ENCODE measurements at regions not wholly inside any gene's neighbourhood (a gene's known extent, or its start where the extent isn't known, plus 50 kb on each side); places are given as distances from the start of the nearest gene placed in this dataset.

DNA sequence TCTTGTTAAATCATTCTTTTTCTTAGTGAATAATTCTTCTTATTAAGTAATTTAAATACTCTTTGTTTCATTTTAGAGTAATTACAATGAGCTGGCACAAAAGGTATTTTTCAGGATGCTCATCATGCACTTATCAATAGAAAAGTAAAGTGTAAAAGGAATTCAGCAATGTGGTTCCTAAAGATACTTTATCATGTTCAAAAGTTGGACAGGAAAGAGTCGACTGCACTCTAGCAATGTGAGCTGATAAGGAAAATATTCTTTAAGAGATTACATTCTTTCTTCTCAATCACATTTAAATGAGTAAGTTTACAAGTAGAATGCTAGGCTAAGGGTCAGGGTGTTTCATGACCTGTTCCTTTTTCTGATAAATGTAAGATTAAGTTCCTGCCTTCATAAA, 609.5 kb upstream of the FAM241A start:
- dilution Hi-C loops (cut with HindIII; ENCODE audit: low sequenced_read_pairs, unreplicated experiment) (no loop called here), in situ Hi-C loops (cut with MboI; ENCODE audit: low sequenced_read_pairs) (no loop called here), intact Hi-C loops (cut with micrococcal nuclease) (no loop called here)
- no CpG with 5 or more reads among the region's 1 CpG for WGBS, 2 experiments (ENCODE audit: extremely low coverage in 2 of 2, insufficient read length in 1 of 2)
- H4K5ac ChIP-seq (ENCODE audit: low read depth, low read length) = no peak overlapping the region
- no peak overlapping the region for H3K4me2 ChIP-seq (ENCODE audit: low read depth, low read length)
- H4K20me1 ChIP-seq (ENCODE audit: insufficient read depth, low read length) = no peaks in the 10 kb centered on the region
- no peak overlapping the region for H2BK120ac ChIP-seq (ENCODE audit: low read depth, low read length)
- H3K27ac ChIP-seq (ENCODE audit: insufficient read depth, low read length) = no peak overlapping the region
- no peak overlapping the region for H3K4ac ChIP-seq (ENCODE audit: low read depth, low read length)
- no TSS peak for BruUV-seq (replicated peaks)
- H4K8ac ChIP-seq (ENCODE audit: low read depth in 2 of 2, low read length in 2 of 2) = no peak overlapping the region
- no peak overlapping the region for H2BK20ac ChIP-seq (ENCODE audit: low read depth, low read length)
- H2AK5ac ChIP-seq (ENCODE audit: low read depth, low read length) = no peak overlapping the region
- H2AFZ ChIP-seq (replicated peaks; ENCODE audit: low read length, poor library complexity) = no peak overlapping the region
- H3K4me1 ChIP-seq (ENCODE audit: control insufficient read depth, insufficient read depth, low read length) = peaks cover 5% of the 10 kb centered on the region
- TF ChIP-seq CEBPB (IDR thresholded peaks at IDR 0.05; ENCODE audit: low read depth, low read length) (no peak), MXI1 (IDR thresholded peaks at IDR 0.05; ENCODE audit: borderline replicate concordance, low read depth, low read length) (no peak), NFE2L2 (IDR thresholded peaks at IDR 0.05; ENCODE audit: low read depth, low read length) (no peak), BHLHE40 (IDR thresholded peaks at IDR 0.05; ENCODE audit: low read depth, low read length) (no peak), MAFK (IDR thresholded peaks at IDR 0.05; ENCODE audit: low read depth, low read length) (no peak), FOS (IDR thresholded peaks at IDR 0.05; ENCODE audit: low read depth, low read length) (no peak), RCOR1 (IDR thresholded peaks at IDR 0.05; ENCODE audit: insufficient replicate concordance, low read length) (no peak), CTCF (conservative IDR thresholded peaks at IDR 0.05; ENCODE audit: low read depth, low read length) (no peak), MAZ (IDR thresholded peaks at IDR 0.05; ENCODE audit: borderline replicate concordance, low read depth, low read length) (no peak)
- H3K56ac ChIP-seq (ENCODE audit: extremely low read depth, insufficient read depth, low read length) = no peak overlapping the region
- no peak for DNase-seq
- no peak overlapping the region for H2BK15ac ChIP-seq (ENCODE audit: low read depth, low read length)
- H3K9ac ChIP-seq (ENCODE audit: low read depth, low read length) = no peak overlapping the region
- H3K4me3 ChIP-seq (ENCODE audit: insufficient read depth, low read depth, low read length) = no peak overlapping the region
- no peak overlapping the region for H4K91ac ChIP-seq (ENCODE audit: insufficient read depth, low read depth, low read length)
- ChIA-PET POLR2A (ENCODE audit: unreplicated experiment) (no interaction called here), CTCF (no interaction called here)
- no peak overlapping the region for H3K23ac ChIP-seq (ENCODE audit: low read depth, low read length)
- H2AK9ac ChIP-seq (replicated peaks; ENCODE audit: low read depth, low read length, poor library complexity) = no peak overlapping the region
- H3K36me3 ChIP-seq (ENCODE audit: control insufficient read depth, insufficient read depth, low read length) = no peaks in the 10 kb centered on the region
- H3K27me3 ChIP-seq (ENCODE audit: control insufficient read depth, insufficient read depth, low read length) = no peaks in the 10 kb centered on the region
- H3K9me3 ChIP-seq (ENCODE audit: control insufficient read depth, insufficient read depth, low read length) = no peaks in the 10 kb centered on the region
- H3K14ac ChIP-seq (replicated peaks; ENCODE audit: low read depth, low read length) = no peak overlapping the region
- H3K9me1 ChIP-seq (ENCODE audit: insufficient read depth, low read length) = no peaks in the 10 kb centered on the region; the same call in 1 of the 2 replicates
- no peak for ATAC-seq (ENCODE audit: low read depth)
- no peaks in the 10 kb centered on the region for H3K79me1 ChIP-seq (ENCODE audit: low read depth in 1 of 2, low read length in 2 of 2)
- no peak overlapping the region for H3K18ac ChIP-seq (ENCODE audit: low read depth, low read length)
- H2BK5ac ChIP-seq (ENCODE audit: low read depth, low read length, poor library complexity, severe bottlenecking) = no peak overlapping the region

Data from IMR-90 (cell line).